ENCODE measurements at regions not wholly inside any gene's neighbourhood (a gene's known extent, or its start where the extent isn't known, plus 50 kb on each side); places are given as distances from the start of the nearest gene placed in this dataset.
A peak's percentile ranks its signal among the peaks of the same experiment; 100 is the strongest.

GRCh38 chr21:41614511-41614910 lies 106.6 kb upstream of the TMPRSS2 start:
- no peak for TF ChIP-seq CTCF (IDR thresholded peaks at IDR 0.05)
- ATAC-seq: no peak
- DNase-seq: no peak
- intact Hi-C loops (cut with DNase I): loop anchor here in 8 of 10 donors (5.0 to 10.0 kb wide), 4 partner anchors 158 to 503 kb away; no protein-coding TSS in a partner anchor
- Histone ChIP-seq H3K27me3 (peaks cover 0 to 42% (median 27%) of the 10 kb centered on the region in 7 donors), H3K4me1 (peaks cover 0 to 35% (median 14%) of the 10 kb centered on the region in 9 donors), H3K36me3 (no peaks in the 10 kb centered on the region), H3K9me3 (no peaks in the 10 kb centered on the region), H3K27ac (no peak overlapping the region), H3K4me3 (no peak overlapping the region)
- 80 to 87% methylated on average over 12 of the region's 12 CpGs for WGBS, 2 donors

DNA sequence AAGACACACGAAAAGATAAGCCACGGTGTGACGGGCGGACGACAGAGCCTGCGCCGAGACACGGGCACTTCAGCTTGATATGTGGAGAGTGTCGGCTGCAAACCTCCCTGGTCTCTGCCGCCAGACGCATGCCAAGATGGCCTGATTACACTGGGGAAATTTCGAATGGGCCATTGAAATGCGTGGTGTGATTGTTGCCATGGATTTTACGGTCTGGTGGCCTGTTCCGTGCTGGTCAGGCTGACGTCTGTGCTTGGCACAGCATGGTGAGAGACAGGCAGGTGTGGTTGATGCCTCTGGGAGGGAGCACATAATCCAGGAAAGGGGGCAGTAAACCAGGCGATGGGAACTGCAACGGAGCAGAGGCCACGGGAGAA lies 105.6 kb upstream of the TMPRSS2 start:
- peaks cover 0 to 50% (median 32%) of the 10 kb centered on the region in 7 donors for H3K27me3 ChIP-seq
- peak overlapping the region in 1 of 10 donors; percentile 51 for H3K27ac ChIP-seq
- H3K36me3 ChIP-seq: no peaks in the 10 kb centered on the region
- no peak overlapping the region for H3K4me3 ChIP-seq
- no peak for TF ChIP-seq CTCF (IDR thresholded peaks at IDR 0.05)
- intact Hi-C loops (cut with DNase I): loop anchor here (2.0 to 10.0 kb wide), 7 partner anchors 159 to 504 kb away; no protein-coding TSS in a partner anchor
- WGBS, 2 donors: 69 to 79% methylated on average over 19 of the region's 19 CpGs
- DNase-seq (no peak), ATAC-seq (no peak)
- H3K9me3 ChIP-seq: no peaks in the 10 kb centered on the region
- peaks cover 0 to 35% (median 14%) of the 10 kb centered on the region in 9 donors for H3K4me1 ChIP-seq

DNA sequence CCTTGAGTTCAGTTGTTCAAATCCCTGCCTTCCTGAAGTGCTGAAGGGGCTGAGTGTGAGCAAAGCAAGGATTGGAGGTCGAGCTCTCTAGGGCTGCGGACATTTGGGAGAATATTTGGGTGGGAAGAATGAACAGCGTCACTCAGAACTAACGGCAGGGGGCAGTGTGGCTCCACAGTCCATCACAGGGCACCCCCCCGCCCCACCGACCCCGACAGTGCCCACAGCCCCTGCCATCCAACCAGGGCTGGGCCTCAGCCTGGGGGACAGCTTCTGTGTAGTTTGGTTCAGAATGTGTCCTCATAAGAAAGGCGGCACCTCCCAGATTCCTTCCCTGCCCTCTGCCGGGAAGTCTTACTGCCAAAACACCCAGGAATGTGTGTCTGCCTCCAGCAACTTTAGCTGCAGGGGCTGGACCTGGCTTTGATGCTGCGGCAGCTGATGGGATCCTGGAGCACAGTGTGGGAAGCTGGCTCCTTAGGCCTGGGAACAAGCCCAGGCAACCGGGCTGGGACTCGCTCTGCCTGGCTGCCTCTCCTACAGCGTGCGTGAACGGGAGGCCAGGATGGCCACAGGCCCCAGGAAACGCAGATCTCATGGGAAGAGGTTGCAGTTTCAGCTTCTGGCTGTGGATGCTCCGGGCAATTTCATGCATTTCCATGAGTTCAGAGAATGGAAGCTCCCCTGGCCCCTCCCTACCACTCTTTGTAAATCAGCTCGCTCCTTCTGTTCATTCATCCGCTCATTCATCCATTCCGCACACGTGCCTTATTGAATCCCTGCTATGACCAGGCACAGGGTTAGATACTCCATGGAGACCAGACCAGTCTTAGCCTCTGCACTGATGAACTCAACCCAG lies 104.9 kb upstream of the TMPRSS2 start:
- Histone ChIP-seq H3K27ac (peak overlapping the region in 5 of 10 donors; percentile 9 to 51 (median 21)), H3K4me1 (peaks cover 0 to 35% (median 14%) of the 10 kb centered on the region in 9 donors), H3K27me3 (peaks cover 0 to 56% (median 32%) of the 10 kb centered on the region in 7 donors), H3K36me3 (no peaks in the 10 kb centered on the region), H3K9me3 (no peaks in the 10 kb centered on the region), H3K4me3 (no peak overlapping the region)
- WGBS, 2 donors: 29 to 31% methylated on average over 21 of the region's 21 CpGs
- DNase-seq (peak; percentile 63 to 70), ATAC-seq (peak; percentile 84 to 92 (median 88))
- peak; percentile 43 to 83 (median 78) for TF ChIP-seq CTCF (IDR thresholded peaks at IDR 0.05)
- intact Hi-C loops (cut with DNase I): loop anchor here (1.0 to 10.0 kb wide), 8 partner anchors 159 to 504 kb away; no protein-coding TSS in a partner anchor

DNA sequence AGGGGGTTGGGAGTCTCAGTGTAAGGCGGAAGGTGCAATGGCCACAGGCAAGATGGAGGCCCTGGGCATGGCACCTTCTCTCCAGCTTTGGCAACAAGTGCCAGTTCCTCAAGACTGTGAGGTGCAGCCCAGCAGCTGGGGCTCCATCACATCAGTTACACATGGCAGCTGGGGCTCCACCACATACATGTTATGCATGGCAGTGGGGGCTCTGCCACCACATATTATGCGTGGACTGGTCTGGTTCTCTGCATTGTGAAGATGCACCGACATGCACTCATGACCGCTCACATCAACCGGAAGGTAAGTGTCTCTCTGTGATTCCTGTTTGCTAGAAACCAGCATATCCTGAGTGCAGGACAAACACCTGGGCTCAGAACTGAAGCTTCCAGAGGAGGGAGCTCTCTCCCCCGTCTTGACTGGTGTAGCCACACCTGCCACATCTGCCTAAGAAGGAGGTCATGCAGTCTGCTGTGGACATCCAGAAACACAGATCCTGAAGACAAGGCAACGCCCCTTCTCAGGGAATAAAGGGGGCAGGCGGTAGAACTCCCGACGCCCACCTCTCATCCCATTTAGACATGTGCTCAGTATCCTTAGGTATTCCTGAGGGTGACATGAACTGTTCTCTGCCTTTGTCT lies 104.1 kb upstream of the TMPRSS2 start:
- Histone ChIP-seq H3K9me3 (no peaks in the 10 kb centered on the region), H3K27ac (peak overlapping the region in 3 of 10 donors; percentile 9 to 51 (median 21)), H3K36me3 (no peaks in the 10 kb centered on the region), H3K27me3 (peaks cover 0 to 59% (median 32%) of the 10 kb centered on the region in 7 donors), H3K4me3 (no peak overlapping the region), H3K4me1 (peaks cover 0 to 35% (median 14%) of the 10 kb centered on the region in 9 donors)
- intact Hi-C loops (cut with DNase I): loop anchor here (1.0 to 10.0 kb wide), 8 partner anchors 160 to 505 kb away; no protein-coding TSS in a partner anchor
- ATAC-seq (no peak), DNase-seq (no peak)
- WGBS, 2 donors: 35 to 37% methylated on average over 10 of the region's 10 CpGs
- TF ChIP-seq CTCF (IDR thresholded peaks at IDR 0.05): no peak

Data from heart right ventricle (tissue), 16 donors.